ENCODE measurements at regions not wholly inside any gene's neighbourhood (a gene's known extent, or its start where the extent isn't known, plus 50 kb on each side); places are given as distances from the start of the nearest gene placed in this dataset.

GRCh38 chr5:58185801-58186200 is 274.1 kb downstream of the PLK2 start:
- no peak overlapping the region for H3K27ac ChIP-seq
- TF ChIP-seq POLR2A (IDR thresholded peaks at IDR 0.05) (no peak), CTCF (IDR thresholded peaks at IDR 0.05) (no peak), EP300 (IDR thresholded peaks at IDR 0.05) (no peak), POLR2AphosphoS5 (IDR thresholded peaks at IDR 0.05) (no peak)
- no peak overlapping the region for H3K4me3 ChIP-seq
- H3K27me3 ChIP-seq, result no peaks in the 10 kb centered on the region
- peaks cover 0 to 28% (median 10%) of the 10 kb centered on the region in 4 donors for H3K4me1 ChIP-seq
- WGBS, 5 donors, result 62 to 90% (median 73%) methylated on average over 3 of the region's 3 CpGs
- no peaks in the 10 kb centered on the region for H3K36me3 ChIP-seq
- DNase-seq, result no peak
- intact Hi-C loops (cut with DNase I; ENCODE audit: low total_unique reads), result no loop called here
- H3K9me3 ChIP-seq, result no peaks in the 10 kb centered on the region

- no peaks in the 10 kb centered on the region for H3K36me3 ChIP-seq
- H3K9me3 ChIP-seq, result no peaks in the 10 kb centered on the region
- WGBS, 5 donors, result 83 to 95% (median 92%) methylated on average over 2 of the region's 2 CpGs
- no peaks in the 10 kb centered on the region for H3K27me3 ChIP-seq
- H3K4me3 ChIP-seq, result no peak overlapping the region
- no peak for DNase-seq
- no peak overlapping the region for H3K27ac ChIP-seq
- H3K4me1 ChIP-seq, result peaks cover 0 to 29% (median 10%) of the 10 kb centered on the region in 4 donors
- no peak for TF ChIP-seq EP300 (IDR thresholded peaks at IDR 0.05)
- TF ChIP-seq POLR2A (IDR thresholded peaks at IDR 0.05), result no peak
- TF ChIP-seq CTCF (IDR thresholded peaks at IDR 0.05), result no peak
- TF ChIP-seq POLR2AphosphoS5 (IDR thresholded peaks at IDR 0.05), result no peak
- intact Hi-C loops (cut with DNase I; ENCODE audit: low total_unique reads), result no loop called here
Measured at GRCh38 chr5:58185397-58185796, 274.5 kb downstream of the PLK2 start.

GRCh38 chr5:58184910-58185309 is 275.0 kb downstream of the PLK2 start:
- Histone ChIP-seq H3K9me3 (no peaks in the 10 kb centered on the region), H3K4me1 (peaks cover 0 to 29% (median 10%) of the 10 kb centered on the region in 4 donors), H3K4me3 (no peak overlapping the region), H3K27me3 (no peaks in the 10 kb centered on the region), H3K36me3 (no peaks in the 10 kb centered on the region), H3K27ac (no peak overlapping the region)
- intact Hi-C loops (cut with DNase I; ENCODE audit: low total_unique reads), result no loop called here
- 79 to 93% (median 91%) methylated on average over 2 of the region's 2 CpGs for WGBS, 5 donors
- no peak for DNase-seq
- TF ChIP-seq CTCF (IDR thresholded peaks at IDR 0.05) (no peak), POLR2AphosphoS5 (IDR thresholded peaks at IDR 0.05) (no peak), POLR2A (IDR thresholded peaks at IDR 0.05) (no peak), EP300 (IDR thresholded peaks at IDR 0.05) (no peak)

- no peak for DNase-seq
- Histone ChIP-seq H3K27ac (no peak overlapping the region), H3K9me3 (no peaks in the 10 kb centered on the region), H3K27me3 (no peaks in the 10 kb centered on the region), H3K4me1 (peaks cover 0 to 28% (median 10%) of the 10 kb centered on the region in 4 donors), H3K36me3 (no peaks in the 10 kb centered on the region), H3K4me3 (no peak overlapping the region)
- WGBS, 5 donors, result 93 to 97% (median 95%) methylated on average over 2 of the region's 2 CpGs
- intact Hi-C loops (cut with DNase I; ENCODE audit: low total_unique reads), result no loop called here
- no peak for TF ChIP-seq POLR2AphosphoS5 (IDR thresholded peaks at IDR 0.05)
- no peak for TF ChIP-seq EP300 (IDR thresholded peaks at IDR 0.05)
- no peak for TF ChIP-seq CTCF (IDR thresholded peaks at IDR 0.05)
- TF ChIP-seq POLR2A (IDR thresholded peaks at IDR 0.05), result no peak
Measured at GRCh38 chr5:58183786-58184085, 276.1 kb downstream of the PLK2 start.

All from stomach (tissue), 8 donors.